ENCODE measurements at regions not wholly inside any gene's neighbourhood (a gene's known extent, or its start where the extent isn't known, plus 50 kb on each side); places are given as distances from the start of the nearest gene placed in this dataset.
A peak's percentile ranks its signal among the peaks of the same experiment; 100 is the strongest.
"Not testable (repeated sequence)": the region's sequence is repeated elsewhere in the genome, so short reads cannot be mapped to it uniquely, and the experiment has no call there.

DNA sequence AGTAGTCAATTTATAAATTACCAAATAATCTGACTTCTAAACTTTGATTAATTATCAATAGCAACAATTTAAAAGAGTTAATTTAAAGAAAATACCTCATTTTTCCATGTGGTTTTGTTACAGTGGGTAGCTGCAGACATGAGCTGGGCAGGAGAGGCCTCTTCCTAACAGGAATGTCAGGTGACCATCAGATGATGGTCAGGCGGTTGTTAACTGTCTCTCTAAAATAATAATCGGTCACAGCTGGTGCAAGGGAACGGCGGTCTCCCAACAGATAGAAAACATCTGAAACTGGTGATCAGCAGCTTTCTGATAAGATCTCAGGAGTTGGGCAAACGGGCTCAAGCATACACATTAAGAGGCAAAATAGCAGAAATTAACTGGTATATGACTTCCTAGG, 342.7 kb upstream of the CYLC2 start:
- Histone ChIP-seq H3K27me3 (replicated peaks in 2 of 5; ENCODE audit: control insufficient read depth in 4 of 5, insufficient read depth in 5 of 5, low read length in 4 of 5) (no peaks in the 10 kb centered on the region), H3K4me3 (ENCODE audit: control insufficient read depth in 1 of 7, extremely low read depth in 1 of 7, insufficient read depth in 4 of 7, low read depth in 2 of 7, low read length in 6 of 7) (no peak overlapping the region), H3K36me3 (ENCODE audit: control insufficient read depth in 4 of 4, insufficient read depth in 4 of 4, low read length in 3 of 4) (no peaks in the 10 kb centered on the region), H3K4me1 (ENCODE audit: control extremely low read depth in 1 of 4, control insufficient read depth in 4 of 4, insufficient read depth in 4 of 4, low read length in 3 of 4) (no peaks in the 10 kb centered on the region), H3K27ac (ENCODE audit: insufficient read depth in 1 of 2, low read depth in 1 of 2, low read length in 2 of 2, poor library complexity in 1 of 2, severe bottlenecking in 2 of 2) (no peak overlapping the region), H3K9me3 (ENCODE audit: control extremely low read depth in 1 of 5, control insufficient read depth in 4 of 5, insufficient read depth in 2 of 5, low read depth in 1 of 5, low read length in 4 of 5) (no peaks in the 10 kb centered on the region)
- no peak for DNase-seq
- CTCF ChIA-PET = no interaction called here
- 100% methylated on average over 5 of the region's 5 CpGs for WGBS (ENCODE audit: insufficient coverage)
- POLR2A ChIA-PET = no interaction called here

DNA sequence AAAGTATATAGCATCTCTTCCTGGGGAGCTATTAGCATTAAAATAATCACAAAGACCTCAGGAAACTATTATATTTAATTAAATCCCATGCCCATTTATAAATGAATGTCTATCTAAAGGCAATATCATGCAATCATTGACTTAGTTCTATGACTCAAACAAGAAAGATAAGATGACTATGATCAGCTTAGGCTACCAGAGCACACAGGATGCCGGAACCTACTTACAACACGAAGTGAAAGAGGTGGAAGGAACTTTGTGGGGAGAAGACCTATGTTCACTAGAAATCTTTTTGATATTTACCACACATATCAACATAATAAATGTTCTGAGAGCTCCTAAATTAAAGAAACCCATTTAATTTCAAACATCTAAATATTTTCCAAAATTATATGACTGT, 344.2 kb upstream of the CYLC2 start:
- H3K36me3 ChIP-seq (ENCODE audit: control insufficient read depth in 4 of 4, insufficient read depth in 4 of 4, low read length in 3 of 4) = no peaks in the 10 kb centered on the region
- no peaks in the 10 kb centered on the region for H3K9me3 ChIP-seq (ENCODE audit: control extremely low read depth in 1 of 5, control insufficient read depth in 4 of 5, insufficient read depth in 2 of 5, low read depth in 1 of 5, low read length in 4 of 5)
- no peak overlapping the region for H3K4me3 ChIP-seq (ENCODE audit: control insufficient read depth in 1 of 7, extremely low read depth in 1 of 7, insufficient read depth in 4 of 7, low read depth in 2 of 7, low read length in 6 of 7)
- no peaks in the 10 kb centered on the region for H3K4me1 ChIP-seq (ENCODE audit: control extremely low read depth in 1 of 4, control insufficient read depth in 4 of 4, insufficient read depth in 4 of 4, low read length in 3 of 4)
- no peak overlapping the region for H3K27ac ChIP-seq (ENCODE audit: insufficient read depth in 1 of 2, low read depth in 1 of 2, low read length in 2 of 2, poor library complexity in 1 of 2, severe bottlenecking in 2 of 2)
- CTCF ChIA-PET = no interaction called here
- DNase-seq = no peak
- WGBS (ENCODE audit: insufficient coverage) = no CpG with 5 or more reads among the region's 2 CpGs
- POLR2A ChIA-PET = no interaction called here
- no peaks in the 10 kb centered on the region for H3K27me3 ChIP-seq (replicated peaks in 2 of 5; ENCODE audit: control insufficient read depth in 4 of 5, insufficient read depth in 5 of 5, low read length in 4 of 5)

DNA sequence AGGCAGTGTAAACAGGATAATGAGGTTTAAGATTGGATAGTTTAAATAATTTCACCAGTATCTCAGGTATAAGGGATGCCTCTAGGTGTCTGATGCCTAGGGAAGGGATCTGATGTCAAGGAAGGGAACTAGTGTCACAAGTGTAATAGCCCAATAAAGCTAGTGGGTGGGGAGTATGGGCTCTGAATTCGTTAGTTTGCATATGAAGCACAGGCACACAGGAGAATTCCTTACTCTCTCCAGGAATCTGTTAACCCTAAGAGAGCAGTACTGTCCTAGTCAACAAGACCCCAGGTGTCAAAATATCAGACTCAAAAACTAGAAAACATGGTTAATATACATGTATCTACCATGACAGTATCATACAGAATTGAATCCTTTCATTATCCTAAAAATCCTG, 352.5 kb upstream of the CYLC2 start:
- ChIA-PET CTCF (no interaction called here), POLR2A (no interaction called here)
- no peak for DNase-seq

DNA sequence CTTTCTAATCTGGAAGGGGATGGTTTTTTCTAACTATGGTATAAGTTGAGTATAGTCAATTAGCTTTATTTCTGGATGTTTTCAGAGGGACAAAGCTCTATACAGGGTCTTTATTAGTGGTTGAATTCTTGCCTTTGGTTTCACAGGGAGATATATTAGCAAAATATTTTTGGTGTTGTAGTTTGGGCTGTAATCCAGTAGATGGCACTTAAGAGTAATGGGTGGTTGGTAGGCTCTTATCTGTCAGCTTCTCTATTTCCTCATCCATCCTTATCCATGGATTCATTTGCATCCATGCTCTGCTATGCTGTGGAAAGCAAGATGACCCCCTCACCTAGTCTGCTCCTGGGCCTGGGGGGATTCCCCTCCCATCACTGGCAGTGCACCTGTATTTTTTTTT, 363.6 kb upstream of the CYLC2 start:
- peak in 2 of 3 donors; percentile 1 for DNase-seq
- Histone ChIP-seq H3K36me3 (ENCODE audit: control insufficient read depth in 4 of 4, insufficient read depth in 4 of 4, low read length in 3 of 4) (no peaks in the 10 kb centered on the region), H3K27me3 (replicated peaks in 2 of 5; ENCODE audit: control insufficient read depth in 4 of 5, insufficient read depth in 5 of 5, low read length in 4 of 5) (no peaks in the 10 kb centered on the region), H3K9me3 (ENCODE audit: control extremely low read depth in 1 of 5, control insufficient read depth in 4 of 5, insufficient read depth in 2 of 5, low read depth in 1 of 5, low read length in 4 of 5) (peaks cover 0 to 4% (median 0%) of the 10 kb centered on the region in 5 experiments), H3K27ac (ENCODE audit: insufficient read depth in 1 of 2, low read depth in 1 of 2, low read length in 2 of 2, poor library complexity in 1 of 2, severe bottlenecking in 2 of 2) (no peak overlapping the region), H3K4me3 (ENCODE audit: control insufficient read depth in 1 of 7, extremely low read depth in 1 of 7, insufficient read depth in 4 of 7, low read depth in 2 of 7, low read length in 6 of 7) (no peak overlapping the region), H3K4me1 (ENCODE audit: control extremely low read depth in 1 of 4, control insufficient read depth in 4 of 4, insufficient read depth in 4 of 4, low read length in 3 of 4) (no peaks in the 10 kb centered on the region)
- ChIA-PET POLR2A (no interaction called here), CTCF (no interaction called here)

More for the DNA sequence above, 352.5 kb upstream of the CYLC2 start:
- no peak overlapping the region for H3K27ac ChIP-seq (ENCODE audit: insufficient read depth in 1 of 2, low read depth in 1 of 2, low read length in 2 of 2, poor library complexity in 1 of 2, severe bottlenecking in 2 of 2)
- H3K9me3 ChIP-seq (ENCODE audit: control extremely low read depth in 1 of 5, control insufficient read depth in 4 of 5, insufficient read depth in 2 of 5, low read depth in 1 of 5, low read length in 4 of 5) = no peaks in the 10 kb centered on the region
- no peak overlapping the region for H3K4me3 ChIP-seq (ENCODE audit: control insufficient read depth in 1 of 7, extremely low read depth in 1 of 7, insufficient read depth in 4 of 7, low read depth in 2 of 7, low read length in 6 of 7)
- no peaks in the 10 kb centered on the region for H3K36me3 ChIP-seq (ENCODE audit: control insufficient read depth in 4 of 4, insufficient read depth in 4 of 4, low read length in 3 of 4)
- 17% methylated on average over 1 of the region's 1 CpG for WGBS (ENCODE audit: insufficient coverage)
- H3K4me1 ChIP-seq (ENCODE audit: control extremely low read depth in 1 of 4, control insufficient read depth in 4 of 4, insufficient read depth in 4 of 4, low read length in 3 of 4) = no peaks in the 10 kb centered on the region
- peaks cover 0 to 1% (median 0%) of the 10 kb centered on the region in 5 experiments for H3K27me3 ChIP-seq (replicated peaks in 2 of 5; ENCODE audit: control insufficient read depth in 4 of 5, insufficient read depth in 5 of 5, low read length in 4 of 5)

DNA sequence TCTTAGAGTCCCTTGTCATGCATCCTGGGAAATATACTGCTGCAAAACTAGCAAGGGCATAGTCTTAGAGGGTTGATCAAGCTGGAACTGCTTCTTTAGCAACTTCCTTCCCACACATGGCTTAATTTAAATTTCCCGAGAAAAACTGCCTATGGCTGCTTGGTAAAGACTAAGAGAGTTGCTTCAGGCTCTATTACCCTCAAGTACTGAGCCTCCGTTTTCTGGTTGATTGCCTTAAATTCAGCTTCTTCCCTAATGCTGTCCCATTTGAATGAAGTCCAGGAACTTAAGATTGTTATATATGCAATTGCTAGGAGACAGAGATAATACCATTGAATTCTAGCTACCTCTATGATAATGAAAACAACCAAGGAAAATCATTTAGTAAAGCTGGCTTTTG, 385.7 kb upstream of the CYLC2 start:
- no peaks in the 10 kb centered on the region for H3K27me3 ChIP-seq (replicated peaks in 2 of 5; ENCODE audit: control insufficient read depth in 4 of 5, insufficient read depth in 5 of 5, low read length in 4 of 5)
- no peak for DNase-seq
- no CpG with 5 or more reads among the region's 2 CpGs for WGBS (ENCODE audit: insufficient coverage)
- H3K9me3 ChIP-seq (ENCODE audit: control extremely low read depth in 1 of 5, control insufficient read depth in 4 of 5, insufficient read depth in 2 of 5, low read depth in 1 of 5, low read length in 4 of 5) = no peaks in the 10 kb centered on the region
- no peak overlapping the region for H3K4me3 ChIP-seq (ENCODE audit: control insufficient read depth in 1 of 7, extremely low read depth in 1 of 7, insufficient read depth in 4 of 7, low read depth in 2 of 7, low read length in 6 of 7)
- CTCF ChIA-PET = no interaction called here
- H3K27ac ChIP-seq (ENCODE audit: insufficient read depth in 1 of 2, low read depth in 1 of 2, low read length in 2 of 2, poor library complexity in 1 of 2, severe bottlenecking in 2 of 2) = no peak overlapping the region
- POLR2A ChIA-PET = no interaction called here
- H3K4me1 ChIP-seq (ENCODE audit: control extremely low read depth in 1 of 4, control insufficient read depth in 4 of 4, insufficient read depth in 4 of 4, low read length in 3 of 4) = no peaks in the 10 kb centered on the region
- H3K36me3 ChIP-seq (ENCODE audit: control insufficient read depth in 4 of 4, insufficient read depth in 4 of 4, low read length in 3 of 4) = no peaks in the 10 kb centered on the region

DNA sequence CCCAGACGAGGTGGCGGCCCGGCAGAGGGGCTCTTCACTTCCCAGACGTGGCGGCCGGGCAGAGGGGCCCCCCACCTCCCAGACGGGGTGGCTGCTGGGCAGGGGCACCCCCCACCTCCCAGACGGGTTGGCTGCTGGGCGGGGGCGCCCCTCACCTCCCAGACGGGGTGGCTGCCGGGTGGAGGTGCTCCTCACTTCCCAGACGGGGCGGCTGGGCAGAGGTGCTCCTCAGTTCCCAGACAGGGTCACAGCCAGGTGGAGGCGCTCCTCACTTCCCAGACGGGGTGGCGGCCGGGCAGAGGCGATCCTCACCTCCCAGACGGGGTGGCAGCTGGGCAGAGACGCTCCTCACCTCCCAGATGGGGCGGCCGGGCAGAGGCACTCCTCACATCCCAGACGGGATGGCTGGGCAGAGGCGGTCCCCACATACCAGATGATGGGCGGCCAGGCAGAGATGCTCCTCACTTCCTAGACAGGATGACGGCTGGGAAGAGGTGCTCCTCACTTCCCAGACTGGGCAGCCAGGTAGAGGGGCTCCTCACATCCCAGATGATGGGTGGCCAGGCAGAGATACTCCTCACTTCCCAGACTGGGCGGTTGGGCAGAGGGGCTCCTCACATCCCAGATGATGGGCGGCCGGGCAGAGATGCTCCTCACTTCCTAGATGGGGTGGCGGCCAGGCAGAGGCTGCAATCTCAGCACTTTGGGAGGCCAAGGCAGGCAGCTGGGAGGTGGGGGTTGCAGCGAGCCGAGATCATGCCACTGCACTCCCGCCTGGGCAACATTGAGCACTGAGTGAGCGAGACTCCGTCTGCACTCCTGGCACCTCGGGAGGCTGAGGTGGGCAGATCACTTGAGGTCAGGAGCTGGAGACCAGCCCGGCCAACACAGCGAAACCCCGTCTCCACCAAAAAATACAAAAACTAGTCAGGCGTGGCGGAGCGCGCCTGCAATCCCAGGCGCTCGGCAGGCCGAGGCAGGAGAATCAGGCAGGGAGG, 391.6 kb upstream of the CYLC2 start:
- CTCF ChIA-PET; DNase-seq; H3K4me3 ChIP-seq (ENCODE audit: control insufficient read depth in 1 of 7, extremely low read depth in 1 of 7, insufficient read depth in 4 of 7, low read depth in 2 of 7, low read length in 6 of 7); H3K4me1 ChIP-seq (ENCODE audit: control extremely low read depth in 1 of 4, control insufficient read depth in 4 of 4, insufficient read depth in 4 of 4, low read length in 3 of 4); POLR2A ChIA-PET; H3K27me3 ChIP-seq (replicated peaks in 2 of 5; ENCODE audit: control insufficient read depth in 4 of 5, insufficient read depth in 5 of 5, low read length in 4 of 5); H3K27ac ChIP-seq (ENCODE audit: insufficient read depth in 1 of 2, low read depth in 1 of 2, low read length in 2 of 2, poor library complexity in 1 of 2, severe bottlenecking in 2 of 2); H3K36me3 ChIP-seq (ENCODE audit: control insufficient read depth in 4 of 4, insufficient read depth in 4 of 4, low read length in 3 of 4): not testable (repeated sequence)
- H3K9me3 ChIP-seq (ENCODE audit: control extremely low read depth in 1 of 5, control insufficient read depth in 4 of 5, insufficient read depth in 2 of 5, low read depth in 1 of 5, low read length in 4 of 5) = peaks cover 0 to 14% (median 0%) of the 10 kb centered on the region in 5 experiments
- 94% methylated on average over 41 of the region's 47 CpGs for WGBS (ENCODE audit: insufficient coverage)

DNA sequence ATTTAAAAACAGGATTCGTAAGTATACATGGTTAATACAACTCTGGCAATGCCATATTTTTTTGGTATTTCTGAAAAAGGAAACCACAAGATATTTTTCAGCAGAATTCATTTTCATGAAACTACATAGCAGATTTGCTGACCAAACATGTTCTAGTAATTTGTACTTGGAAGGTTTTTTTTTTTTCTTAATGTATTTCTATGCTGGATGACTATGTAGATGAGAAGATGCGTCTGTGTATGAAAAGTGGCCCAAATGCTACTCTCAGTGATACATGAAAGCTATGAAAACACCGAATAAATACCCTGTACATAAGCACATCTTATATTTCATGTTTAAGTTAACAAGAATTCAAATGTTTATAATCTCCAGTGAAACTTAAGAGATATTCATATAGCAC, 400.9 kb upstream of the CYLC2 start:
- ChIA-PET POLR2A (no interaction called here), CTCF (no interaction called here)
- no peaks in the 10 kb centered on the region for H3K4me1 ChIP-seq (ENCODE audit: control extremely low read depth in 1 of 4, control insufficient read depth in 4 of 4, insufficient read depth in 4 of 4, low read length in 3 of 4)
- H3K27ac ChIP-seq (ENCODE audit: insufficient read depth in 1 of 2, low read depth in 1 of 2, low read length in 2 of 2, poor library complexity in 1 of 2, severe bottlenecking in 2 of 2) = no peak overlapping the region
- no CpG with 5 or more reads among the region's 3 CpGs for WGBS (ENCODE audit: insufficient coverage)
- no peak overlapping the region for H3K4me3 ChIP-seq (ENCODE audit: control insufficient read depth in 1 of 7, extremely low read depth in 1 of 7, insufficient read depth in 4 of 7, low read depth in 2 of 7, low read length in 6 of 7)
- H3K9me3 ChIP-seq (ENCODE audit: control extremely low read depth in 1 of 5, control insufficient read depth in 4 of 5, insufficient read depth in 2 of 5, low read depth in 1 of 5, low read length in 4 of 5) = no peaks in the 10 kb centered on the region
- no peak for DNase-seq
- no peaks in the 10 kb centered on the region for H3K27me3 ChIP-seq (replicated peaks in 2 of 5; ENCODE audit: control insufficient read depth in 4 of 5, insufficient read depth in 5 of 5, low read length in 4 of 5)
- no peaks in the 10 kb centered on the region for H3K36me3 ChIP-seq (ENCODE audit: control insufficient read depth in 4 of 4, insufficient read depth in 4 of 4, low read length in 3 of 4)

Data from common myeloid progenitor, CD34-positive (primary cell).